HCT116 (cell line): ENCODE measurements at regions not wholly inside any gene's neighbourhood (a gene's known extent, or its start where the extent isn't known, plus 50 kb on each side); places are given as distances from the start of the nearest gene placed in this dataset.

Experiments used
- ATAC-seq: fragments of 200-7000 bp; cut with Tn5 transposase; 2 replicates; pipeline ENCODE4 v1.9.1; 2020; ENCODE audit warnings: mild to moderate bottlenecking, moderate library complexity
- BruUV-seq: library from RNA; stranded (reverse); fragments of 400-500 nt; replicated peaks from 2 replicates; lab custom pipeline; 2021; lab: Mats Ljungman, UMichigan
- CTCF ChIA-PET: fragments of 300-600 bp; sonication (Branson Sonifier 250); formaldehyde crosslinking; loops from one replicate; lab custom pipeline; 2021; ENCODE audit warnings: antibody characterized with exemption; lab: Charles Lee
- POLR2A ChIA-PET: fragments of 300-600, 350-600 bp; sonication (Branson Sonifier 250); formaldehyde crosslinking; loops from one replicate; lab custom pipeline; 2021; ENCODE audit warnings: antibody characterized with exemption; lab: Charles Lee
- RAD21 ChIA-PET, 2 experiments: fragments of 300-600 bp; sonication (Branson Sonifier 250); formaldehyde crosslinking; loops; one replicate each; lab custom pipeline; 2023; ENCODE audit warnings: low total read pairs in 2 of 2; ENCODE audit not compliant: uncharacterized antibody in 2 of 2, unreplicated experiment in 2 of 2, low non-redundant PET in 1 of 2; lab: Charles Lee
- DNase-seq: peaks from one replicate; pipeline ENCODE4 v3.0.0-alpha.2; 2010; ENCODE audit warnings: low read depth, low spot score
- H2AFZ ChIP-seq: fragments of 200-600 bp; shearing (Covaris generic), sonication (generic); 2 replicates; pipeline ENCODE4 v1.6.1; 2017; ENCODE audit warnings: low read depth, mixed run types, mixed read lengths, antibody characterized with exemption, low read length; ENCODE audit not compliant: poor library complexity, severe bottlenecking
- H3K27ac ChIP-seq: 2 replicates; pipeline ENCODE4 v1.5.1; 2012; ENCODE audit warnings: low read depth, low read length
- H3K27me3 ChIP-seq: fragments of 200-600 bp; sonication (generic); 2 replicates; pipeline ENCODE4 v1.6.1; 2016; ENCODE audit warnings: mixed run types, low read length, mixed read lengths; ENCODE audit not compliant: insufficient read depth
- H3K36me3 ChIP-seq, 2 experiments: fragments of 200-500 bp in 1 of 2; fragments of 200-600 bp in 1 of 2; sonication (Bioruptor generic) in 1 of 2; sonication (generic) in 1 of 2; 2 replicates each; pipeline versions ENCODE4 v1.5.1 to v1.6.1; 2014 to 2016; ENCODE audit warnings: low read length in 2 of 2, inconsistent platforms in 1 of 2, mixed read lengths in 1 of 2, mixed run types in 1 of 2; ENCODE audit not compliant: insufficient read depth in 2 of 2, control insufficient read depth in 1 of 2
- H3K4me1 ChIP-seq, 2 experiments: fragments of 200-600 bp in 1 of 2; sonication (generic) in 1 of 2; 2 replicates each; pipeline versions ENCODE4 v1.5.1 to v1.6.1; 2012 to 2017; ENCODE audit warnings: low read length in 2 of 2, inconsistent platforms in 1 of 2, mild to moderate bottlenecking in 1 of 2, mixed read lengths in 1 of 2, mixed run types in 1 of 2, moderate library complexity in 1 of 2; ENCODE audit not compliant: insufficient read depth in 2 of 2, control insufficient read depth in 1 of 2
- H3K4me2 ChIP-seq: fragments of 200-600 bp; sonication (generic); 2 replicates; pipeline ENCODE4 v1.6.1; 2017; ENCODE audit warnings: mixed run types, low read length, mixed read lengths
- H3K4me3 ChIP-seq, 2 experiments: fragments of 200-600 bp in 1 of 2; sonication (generic) in 1 of 2; replicated peaks in 1 of 2; 2 replicates each; pipeline ENCODE4 v1.5.1; 2011 to 2016; ENCODE audit warnings: low read length in 2 of 2, control low read depth in 1 of 2, low read depth in 1 of 2, mild to moderate bottlenecking in 1 of 2, mixed read lengths in 1 of 2, mixed run types in 1 of 2
- H3K79me2 ChIP-seq: fragments of 200-600 bp; sonication (generic); 2 replicates; pipeline ENCODE4 v1.6.1; 2017; ENCODE audit warnings: mild to moderate bottlenecking, mixed run types, low read length, moderate library complexity, mixed read lengths; ENCODE audit not compliant: insufficient read depth
- H3K9ac ChIP-seq: fragments of 200-600 bp; sonication (generic); 2 replicates; pipeline ENCODE4 v1.6.1; 2016; ENCODE audit warnings: low read length, mixed read lengths
- H3K9me2 ChIP-seq: fragments of 200-600 bp; sonication (generic), shearing (Covaris generic); 2 replicates; pipeline ENCODE4 v1.6.1; 2017; ENCODE audit warnings: mixed run types, mild to moderate bottlenecking, moderate library complexity; ENCODE audit not compliant: insufficient read depth
- H3K9me3 ChIP-seq, 2 experiments: fragments of 200-500 bp in 1 of 2; fragments of 200-600 bp in 1 of 2; sonication (Bioruptor generic) in 1 of 2; sonication (generic) in 1 of 2; 2 replicates each; pipeline ENCODE4 v1.6.1; 2014 to 2017; ENCODE audit warnings: low read length in 2 of 2, mixed read lengths in 2 of 2, inconsistent platforms in 1 of 2, low read depth in 1 of 2, mild to moderate bottlenecking in 1 of 2, mixed run types in 1 of 2, moderate library complexity in 1 of 2; ENCODE audit not compliant: control insufficient read depth in 1 of 2, insufficient read depth in 1 of 2
- H4K20me1 ChIP-seq: fragments of 200-600 bp; sonication (generic), shearing (Covaris generic); 2 replicates; pipeline ENCODE4 v1.6.1; 2017; ENCODE audit warnings: mixed run types, mild to moderate bottlenecking, moderate library complexity; ENCODE audit not compliant: insufficient read depth
- ATF3 ChIP-seq: IDR thresholded peaks from 2 replicates; pipeline ENCODE4 v1.6.1; 2012
- EGR1 ChIP-seq: IDR thresholded peaks from 2 replicates; pipeline ENCODE4 v1.6.1; 2012; ENCODE audit warnings: low read depth
- ELF1 ChIP-seq: IDR thresholded peaks from 2 replicates; pipeline ENCODE4 v1.6.1; 2012; ENCODE audit warnings: low read depth, borderline replicate concordance
- EZH2 ChIP-seq: fragments of 200-600 bp; sonication (generic); IDR thresholded peaks from 2 replicates; pipeline ENCODE4 v1.6.1; 2017; ENCODE audit warnings: antibody characterized with exemption, mixed run types
- RAD21 ChIP-seq: IDR thresholded peaks from 2 replicates; pipeline ENCODE4 v1.6.1; 2012; ENCODE audit warnings: low read depth, mild to moderate bottlenecking
- SIN3A ChIP-seq: IDR thresholded peaks from 2 replicates; pipeline ENCODE4 v1.6.1; 2012; ENCODE audit warnings: low read depth
- SRF ChIP-seq: IDR thresholded peaks from 2 replicates; pipeline ENCODE4 v1.6.1; 2012; ENCODE audit warnings: low read depth
- YY1 ChIP-seq: IDR thresholded peaks from 2 replicates; pipeline ENCODE4 v1.6.1; 2011; ENCODE audit warnings: low read length, low read depth, moderate library complexity, mild to moderate bottlenecking; ENCODE audit not compliant: insufficient replicate concordance; ENCODE audit errors: extremely low read depth
- intact Hi-C: fragments of 100-400 bp; cut with micrococcal nuclease; formaldehyde crosslinking; loops from 2 replicates; pipeline ENCODE4 v1.10.0; 2022
- TF ChIP-seq, protein P1 (sequence below): IDR thresholded peaks from 2 replicates; pipeline ENCODE4 v1.6.1; 2012
- TF ChIP-seq, protein P2 (sequence below): IDR thresholded peaks from 2 replicates; pipeline ENCODE4 v1.6.1; 2011; ENCODE audit warnings: mild to moderate bottlenecking, low read length, moderate library complexity; ENCODE audit not compliant: insufficient replicate concordance; ENCODE audit errors: extremely low read depth
- TF ChIP-seq, protein P3 (sequence below), 3 experiments: fragments of 200-600 bp in 1 of 3; sonication (generic) in 1 of 3; IDR thresholded peaks in 2 of 3; conservative IDR thresholded peaks in 1 of 3; 2 replicates each; pipeline ENCODE4 v1.5.1; 2012 to 2017; ENCODE audit warnings: low read depth in 2 of 3, low read length in 2 of 3, antibody characterized with exemption in 1 of 3, borderline replicate concordance in 1 of 3, control low read depth in 1 of 3, mild to moderate bottlenecking in 1 of 3, mixed read lengths in 1 of 3, mixed run types in 1 of 3, moderate library complexity in 1 of 3; ENCODE audit not compliant: insufficient read depth in 1 of 3

- no peaks in the 10 kb centered on the region for H3K9me2 ChIP-seq
- H3K27ac ChIP-seq = no peak overlapping the region
- H3K4me3 ChIP-seq = no peak overlapping the region
- H3K27me3 ChIP-seq = no peaks in the 10 kb centered on the region
- H3K9ac ChIP-seq = no peak overlapping the region
- no peaks in the 10 kb centered on the region for H3K36me3 ChIP-seq
- ATAC-seq = no peak
- ChIA-PET CTCF (no interaction called here), RAD21 (no interaction called here), POLR2A (no interaction called here)
- no peak for DNase-seq
- no peaks in the 10 kb centered on the region for H3K79me2 ChIP-seq
- H3K9me3 ChIP-seq = peaks cover 0 to 4% of the 10 kb centered on the region in 2 experiments; a peak in 1 of 4 replicates
- intact Hi-C loops = no loop called here
- H4K20me1 ChIP-seq = no peaks in the 10 kb centered on the region
- no peak overlapping the region for H3K4me2 ChIP-seq
- BruUV-seq = no TSS peak
- TF ChIP-seq, protein P1, sequence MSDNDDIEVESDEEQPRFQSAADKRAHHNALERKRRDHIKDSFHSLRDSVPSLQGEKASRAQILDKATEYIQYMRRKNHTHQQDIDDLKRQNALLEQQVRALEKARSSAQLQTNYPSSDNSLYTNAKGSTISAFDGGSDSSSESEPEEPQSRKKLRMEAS = no peak
- TF ChIP-seq RAD21 = no peak
- TF ChIP-seq, protein P2, sequence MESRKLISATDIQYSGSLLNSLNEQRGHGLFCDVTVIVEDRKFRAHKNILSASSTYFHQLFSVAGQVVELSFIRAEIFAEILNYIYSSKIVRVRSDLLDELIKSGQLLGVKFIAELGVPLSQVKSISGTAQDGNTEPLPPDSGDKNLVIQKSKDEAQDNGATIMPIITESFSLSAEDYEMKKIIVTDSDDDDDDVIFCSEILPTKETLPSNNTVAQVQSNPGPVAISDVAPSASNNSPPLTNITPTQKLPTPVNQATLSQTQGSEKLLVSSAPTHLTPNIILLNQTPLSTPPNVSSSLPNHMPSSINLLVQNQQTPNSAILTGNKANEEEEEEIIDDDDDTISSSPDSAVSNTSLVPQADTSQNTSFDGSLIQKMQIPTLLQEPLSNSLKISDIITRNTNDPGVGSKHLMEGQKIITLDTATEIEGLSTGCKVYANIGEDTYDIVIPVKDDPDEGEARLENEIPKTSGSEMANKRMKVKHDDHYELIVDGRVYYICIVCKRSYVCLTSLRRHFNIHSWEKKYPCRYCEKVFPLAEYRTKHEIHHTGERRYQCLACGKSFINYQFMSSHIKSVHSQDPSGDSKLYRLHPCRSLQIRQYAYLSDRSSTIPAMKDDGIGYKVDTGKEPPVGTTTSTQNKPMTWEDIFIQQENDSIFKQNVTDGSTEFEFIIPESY = no peak
- no peak for TF ChIP-seq ELF1
- TF ChIP-seq YY1 = no peak
- no peak for TF ChIP-seq ATF3
- peaks cover 0 to 5% of the 10 kb centered on the region in 2 experiments; a peak in 1 of 4 replicates for H3K4me1 ChIP-seq
- H2AFZ ChIP-seq = no peak overlapping the region
These were observed 327.0 kb upstream of the SLITRK5 start for GRCh38 chr13:87344176-87344575.

- Histone ChIP-seq H3K27ac (no peak overlapping the region), H4K20me1 (no peaks in the 10 kb centered on the region), H3K36me3 (no peaks in the 10 kb centered on the region), H3K9ac (no peak overlapping the region), H3K4me2 (no peak overlapping the region), H3K4me1 (no peaks in the 10 kb centered on the region), H3K9me3 (no peaks in the 10 kb centered on the region; a peak in 2 of 4 replicates), H3K27me3 (no peaks in the 10 kb centered on the region), H3K9me2 (no peaks in the 10 kb centered on the region), H3K79me2 (no peaks in the 10 kb centered on the region), H3K4me3 (no peak overlapping the region), H2AFZ (no peak overlapping the region)
- ChIA-PET POLR2A (no interaction called here), CTCF (no interaction called here), RAD21 (no interaction called here)
- no TSS peak for BruUV-seq
- ATAC-seq (no peak), DNase-seq (no peak)
- intact Hi-C loops = no loop called here
- TF ChIP-seq, protein P1 = no peak
- TF ChIP-seq, protein P2 = no peak
- TF ChIP-seq, protein P3, sequence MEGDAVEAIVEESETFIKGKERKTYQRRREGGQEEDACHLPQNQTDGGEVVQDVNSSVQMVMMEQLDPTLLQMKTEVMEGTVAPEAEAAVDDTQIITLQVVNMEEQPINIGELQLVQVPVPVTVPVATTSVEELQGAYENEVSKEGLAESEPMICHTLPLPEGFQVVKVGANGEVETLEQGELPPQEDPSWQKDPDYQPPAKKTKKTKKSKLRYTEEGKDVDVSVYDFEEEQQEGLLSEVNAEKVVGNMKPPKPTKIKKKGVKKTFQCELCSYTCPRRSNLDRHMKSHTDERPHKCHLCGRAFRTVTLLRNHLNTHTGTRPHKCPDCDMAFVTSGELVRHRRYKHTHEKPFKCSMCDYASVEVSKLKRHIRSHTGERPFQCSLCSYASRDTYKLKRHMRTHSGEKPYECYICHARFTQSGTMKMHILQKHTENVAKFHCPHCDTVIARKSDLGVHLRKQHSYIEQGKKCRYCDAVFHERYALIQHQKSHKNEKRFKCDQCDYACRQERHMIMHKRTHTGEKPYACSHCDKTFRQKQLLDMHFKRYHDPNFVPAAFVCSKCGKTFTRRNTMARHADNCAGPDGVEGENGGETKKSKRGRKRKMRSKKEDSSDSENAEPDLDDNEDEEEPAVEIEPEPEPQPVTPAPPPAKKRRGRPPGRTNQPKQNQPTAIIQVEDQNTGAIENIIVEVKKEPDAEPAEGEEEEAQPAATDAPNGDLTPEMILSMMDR (IDR thresholded peaks at IDR 0.05 in 2 of 3, conservative IDR thresholded peaks at IDR 0.05 in 1 of 3; ENCODE audit: borderline replicate concordance in 1 of 3, insufficient read depth in 1 of 3, low read depth in 2 of 3, low read length in 2 of 3) = no peak
- no peak for TF ChIP-seq SIN3A
- TF ChIP-seq EGR1 = no peak
- no peak for TF ChIP-seq EZH2
- no peak for TF ChIP-seq SRF
- TF ChIP-seq ELF1 = no peak
These were observed 315.7 kb upstream of the SLITRK5 start for GRCh38 chr13:87355451-87355850.
